HG02642 (cell line): ENCODE measurements at regions not wholly inside any gene's neighbourhood (a gene's known extent, or its start where the extent isn't known, plus 50 kb on each side); places are given as distances from the start of the nearest gene placed in this dataset.

Experiments used
- ATAC-seq: cut with Tn5 transposase; IDR thresholded peaks from one replicate; pipeline ENCODE4 v1.9.1; 2021; ENCODE audit warnings: mild to moderate bottlenecking; ENCODE audit not compliant: unreplicated experiment, poor library complexity

DNA sequence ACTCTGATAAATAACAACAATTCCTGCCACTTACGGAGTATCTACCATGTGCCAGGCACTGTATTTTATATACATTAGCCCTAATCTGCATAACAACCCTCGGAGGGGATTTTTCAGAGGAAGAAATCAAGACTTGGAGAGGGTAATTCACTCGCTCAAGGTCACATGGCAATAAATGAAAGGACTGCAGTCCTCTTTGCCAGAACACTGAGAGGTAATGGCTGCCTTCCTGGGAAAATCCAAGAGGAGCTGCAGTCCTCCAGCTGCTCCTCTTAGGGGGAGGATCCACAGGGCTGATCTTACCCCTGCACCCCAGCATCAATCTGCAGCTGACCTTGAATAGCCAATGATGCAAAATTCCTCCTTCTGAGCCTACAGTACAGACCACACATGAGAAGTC lies 114.1 kb upstream of the RPL38 start:
- no peak for ATAC-seq

DNA sequence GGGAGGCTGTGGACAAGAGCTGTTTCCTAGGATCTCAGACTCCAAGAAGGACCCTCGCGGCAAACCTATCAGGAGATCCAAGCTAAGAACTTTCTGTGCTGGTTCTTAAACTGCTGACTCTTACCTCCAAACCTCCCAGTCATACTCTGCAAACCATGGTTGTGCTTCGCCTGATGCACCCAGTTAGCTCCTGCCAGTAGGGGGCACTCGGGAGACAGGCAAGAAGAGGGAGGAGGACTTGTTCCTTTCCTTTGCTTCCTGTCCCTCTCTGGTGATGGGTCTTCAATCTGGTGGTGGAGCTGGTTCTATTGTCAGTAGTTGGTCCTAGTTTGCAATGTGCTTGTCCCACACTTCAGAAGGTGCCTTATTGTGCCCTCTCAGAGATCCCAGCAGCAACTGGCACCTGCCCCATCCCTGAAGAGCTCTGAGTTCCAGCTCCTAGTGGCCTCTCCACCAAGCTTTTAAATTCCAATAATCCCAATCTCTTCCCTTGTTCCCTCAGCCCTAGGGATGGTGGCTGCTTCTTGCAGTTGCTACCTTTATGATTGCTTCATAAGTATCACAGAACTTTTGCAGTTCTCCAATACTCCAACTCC lies 113.5 kb upstream of the RPL38 start:
- no peak for ATAC-seq

DNA sequence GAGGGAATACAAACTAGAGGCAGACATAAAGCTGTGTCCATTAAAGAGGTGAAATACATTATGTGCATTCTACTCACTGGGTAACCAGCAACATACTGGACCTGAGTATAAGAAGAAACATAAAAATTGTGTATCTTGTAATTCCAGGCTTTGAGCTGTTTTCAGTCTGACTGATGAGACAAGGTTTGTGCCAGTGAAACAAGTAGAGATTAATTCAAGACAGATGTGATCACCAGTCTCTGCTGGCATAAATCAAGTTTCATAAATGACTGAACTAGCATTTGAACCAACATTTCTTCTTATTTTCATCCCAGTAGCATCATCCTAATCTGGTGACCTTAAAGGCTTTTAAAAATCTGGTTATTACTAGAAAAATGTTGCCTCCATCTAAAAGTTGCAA lies 108.8 kb upstream of the RPL38 start:
- ATAC-seq: no peak

DNA sequence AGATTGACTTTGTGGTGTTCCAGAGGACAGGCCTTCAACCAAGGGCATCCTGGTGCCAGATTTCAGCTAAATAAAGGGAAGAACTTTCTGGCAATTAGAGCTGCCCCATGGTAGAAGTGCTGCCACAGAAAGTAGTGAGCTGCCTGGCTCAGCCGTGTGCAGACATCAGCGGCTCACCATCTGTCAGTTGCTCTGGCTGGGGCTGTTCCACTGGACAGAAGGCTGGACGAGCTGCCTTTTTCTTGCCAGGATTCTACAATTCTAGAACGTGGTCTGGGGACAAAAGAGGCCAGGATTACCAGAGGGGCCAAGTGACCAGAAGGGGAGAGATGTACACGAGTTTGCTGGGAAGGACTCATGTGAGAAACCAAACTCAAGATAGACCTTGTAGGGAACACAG lies 107.0 kb upstream of the RPL38 start:
- no peak for ATAC-seq

DNA sequence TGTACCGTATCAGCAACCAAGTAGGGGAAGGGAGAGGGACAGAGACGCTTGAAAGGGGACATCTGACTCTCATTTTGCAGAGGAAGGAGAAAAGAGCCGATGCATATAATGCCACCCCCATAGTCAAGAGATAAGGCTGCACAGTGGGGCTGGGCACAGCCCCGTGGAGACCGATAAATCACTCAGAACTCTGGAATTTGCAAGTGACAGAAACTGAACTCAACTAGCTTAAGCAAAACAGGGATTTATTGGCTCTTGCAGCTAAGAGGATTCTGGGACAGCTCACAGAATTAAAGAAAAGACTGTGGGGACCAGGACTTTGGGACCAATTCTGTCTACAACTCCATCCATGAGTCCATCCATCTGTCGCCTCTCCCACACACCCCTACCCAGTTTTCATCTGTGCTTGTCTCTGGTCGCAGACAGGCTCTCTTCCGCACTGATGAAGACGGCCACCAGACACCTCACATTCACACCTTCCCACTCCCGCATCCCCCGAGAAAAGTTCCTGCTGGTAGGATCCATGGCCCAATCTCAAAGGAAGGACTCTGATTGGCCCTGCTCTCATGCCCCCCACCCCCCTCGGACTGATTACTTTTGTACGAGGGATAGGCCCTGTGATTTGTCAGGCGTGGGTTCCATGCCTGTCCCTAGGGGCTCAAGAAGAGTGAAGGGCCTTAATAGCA lies 105.9 kb upstream of the RPL38 start:
- ATAC-seq: no peak

DNA sequence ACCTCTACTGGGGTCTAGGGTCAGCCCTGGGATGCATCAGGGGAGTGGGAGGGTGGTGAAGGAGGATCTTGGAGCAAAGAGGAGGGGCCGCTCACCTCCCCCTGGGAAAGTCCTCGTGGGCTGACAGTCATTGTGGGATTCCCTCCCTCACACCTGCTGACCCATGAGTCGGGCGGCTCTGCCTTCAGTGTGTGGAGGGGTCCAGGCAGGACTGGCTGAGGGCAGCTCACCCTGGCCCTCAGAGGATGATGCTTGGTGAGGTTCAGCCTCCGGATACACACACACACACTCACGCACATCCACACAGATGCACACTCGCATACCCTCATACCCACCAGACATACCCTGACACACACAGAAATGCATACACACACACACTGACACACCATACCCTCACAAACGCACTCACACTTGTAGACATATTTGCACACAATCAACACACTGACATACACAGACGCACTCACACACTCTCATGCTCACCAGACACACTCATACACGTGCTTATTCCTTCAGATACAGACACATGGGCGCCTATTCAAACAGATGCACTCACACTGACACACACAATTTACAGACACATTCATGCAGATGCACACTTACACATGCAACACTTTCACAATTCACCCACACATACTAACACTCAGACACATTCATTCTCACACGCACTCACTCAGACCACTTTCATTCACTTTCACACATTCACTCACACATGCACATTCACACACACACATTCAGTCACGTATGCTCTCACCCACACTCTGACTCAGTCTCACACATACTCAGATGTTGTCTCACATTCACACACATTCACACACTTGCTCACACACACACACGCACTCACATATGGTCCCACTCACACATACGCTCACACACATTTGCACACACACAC lies 105.1 kb upstream of the RPL38 start:
- ATAC-seq: no peak

DNA sequence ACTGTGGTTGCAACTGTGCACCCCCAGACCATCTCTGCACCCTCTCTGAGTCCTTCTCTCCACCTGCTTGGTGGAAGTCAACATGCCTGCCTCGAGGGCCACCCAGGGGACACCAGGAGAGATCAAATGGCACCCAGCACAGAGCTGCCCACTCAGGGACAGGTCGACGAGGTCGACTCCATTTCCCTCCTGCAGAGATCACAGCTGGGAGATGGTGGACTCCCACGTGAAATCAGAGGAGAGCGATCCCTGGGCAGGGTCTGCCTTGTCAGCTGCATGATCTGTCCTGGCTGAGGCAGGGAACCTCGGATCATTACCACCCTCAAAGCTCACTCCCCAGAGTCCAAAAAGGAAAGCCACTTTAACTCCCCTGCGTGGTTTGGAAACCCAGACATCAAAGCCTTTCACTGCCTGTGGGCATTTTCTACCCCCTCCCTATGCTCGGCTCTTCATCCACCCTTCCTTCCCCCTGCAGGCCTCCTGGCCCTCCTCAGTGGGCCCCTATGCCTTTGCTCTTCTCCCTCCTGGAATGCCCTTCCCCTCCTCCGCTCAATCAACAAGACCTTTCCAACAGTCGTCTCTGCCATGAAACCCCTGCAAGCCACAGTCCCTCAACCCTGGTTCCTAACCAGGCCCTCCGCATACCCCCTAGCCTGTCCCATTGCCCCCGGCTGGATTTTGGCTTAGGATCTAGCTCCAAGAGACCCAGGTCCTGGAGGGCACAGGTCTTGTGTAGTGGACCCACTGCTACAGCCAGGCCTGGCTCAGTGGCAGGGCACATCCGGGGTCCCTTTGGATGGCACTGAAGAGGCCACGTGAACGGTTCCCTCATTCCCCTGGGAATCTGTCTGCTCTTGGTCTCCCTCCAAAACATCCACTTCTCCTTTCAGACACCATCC lies 103.8 kb upstream of the RPL38 start:
- ATAC-seq: no peak

DNA sequence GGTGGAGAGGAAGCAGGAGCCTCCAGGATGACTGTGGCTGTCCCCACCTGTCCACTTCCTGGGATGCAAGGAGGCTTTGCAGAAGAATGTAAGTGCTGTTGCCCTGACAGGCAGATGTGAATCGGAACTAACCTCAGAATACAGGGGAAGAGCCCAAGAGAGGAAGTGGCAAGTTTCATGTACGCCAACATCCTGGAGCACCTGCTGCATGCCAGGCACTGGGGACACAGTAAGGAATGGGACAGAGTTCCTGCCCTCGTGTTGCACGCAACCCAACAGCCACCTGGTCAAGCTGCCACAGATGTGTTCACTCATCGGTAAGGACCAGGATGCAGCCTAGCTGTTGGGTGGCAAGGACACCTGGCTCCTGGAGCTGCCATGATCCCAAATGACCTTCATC lies 98.6 kb upstream of the RPL38 start:
- no peak for ATAC-seq

DNA sequence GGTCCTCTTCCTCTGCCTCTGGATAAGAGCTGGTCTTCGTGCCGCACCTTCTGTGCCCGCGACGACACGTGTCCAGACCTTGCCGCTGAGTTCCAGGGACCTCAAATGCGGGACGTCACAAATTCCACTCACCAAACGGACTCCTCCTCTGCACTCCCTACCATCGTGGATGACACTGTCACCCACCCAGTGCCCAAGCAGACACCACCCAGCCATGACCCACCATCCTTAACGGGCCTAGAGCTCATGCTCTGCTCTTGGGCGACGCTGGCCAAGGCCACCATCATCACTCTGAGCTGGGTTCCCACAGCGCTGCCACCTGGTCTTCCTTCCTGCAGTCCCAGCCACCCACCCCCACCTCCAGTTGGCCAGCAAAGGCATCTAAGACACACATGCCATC lies 96.4 kb upstream of the RPL38 start:
- ATAC-seq: no peak

DNA sequence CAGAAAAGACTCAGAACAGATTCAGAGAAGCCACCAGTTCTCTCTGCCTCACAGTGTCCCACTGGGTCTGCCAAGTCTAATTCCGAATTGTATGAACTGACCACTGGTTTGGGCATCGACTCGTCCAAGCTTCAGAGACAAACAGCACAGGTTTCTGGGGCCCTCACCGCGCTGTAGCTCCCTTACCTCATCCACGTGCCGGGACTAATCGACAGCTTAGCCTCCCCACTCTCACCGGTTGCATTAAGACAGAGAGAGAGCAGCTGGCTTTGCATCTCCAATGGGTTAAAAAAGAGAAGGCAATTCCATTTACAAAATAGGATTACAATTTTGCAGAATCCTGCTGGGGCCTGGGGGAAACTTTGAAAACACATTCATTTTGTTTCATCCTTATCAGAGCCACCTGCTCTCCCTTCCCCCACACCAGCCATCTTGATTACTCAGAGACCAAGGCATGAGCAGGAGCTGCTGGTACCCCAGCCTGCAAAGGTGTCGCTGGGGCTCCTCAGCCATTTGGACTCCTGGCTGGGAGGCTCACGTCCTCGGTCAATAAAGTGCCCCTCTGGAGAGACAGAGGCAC lies 95.3 kb upstream of the RPL38 start:
- ATAC-seq: no peak

DNA sequence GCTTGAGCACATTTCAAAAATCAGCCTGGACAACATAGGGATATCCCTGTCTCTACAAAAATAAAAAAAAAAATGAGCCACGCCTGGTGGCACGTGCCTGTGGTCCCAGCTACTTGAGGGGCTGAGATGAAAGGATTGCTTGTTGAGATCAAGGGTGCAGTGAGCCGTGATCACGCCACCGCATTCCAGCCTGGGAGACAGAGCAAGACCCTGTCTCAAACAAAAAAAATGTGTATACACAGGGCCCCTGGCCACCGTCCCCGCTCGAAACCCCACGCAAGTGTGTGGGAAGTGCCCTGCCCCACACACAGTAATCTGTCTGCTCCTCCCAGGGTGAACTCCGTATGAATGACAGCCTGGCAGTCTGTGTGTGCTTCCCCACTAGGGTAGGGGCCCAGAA lies 93.0 kb upstream of the RPL38 start:
- ATAC-seq: no peak

DNA sequence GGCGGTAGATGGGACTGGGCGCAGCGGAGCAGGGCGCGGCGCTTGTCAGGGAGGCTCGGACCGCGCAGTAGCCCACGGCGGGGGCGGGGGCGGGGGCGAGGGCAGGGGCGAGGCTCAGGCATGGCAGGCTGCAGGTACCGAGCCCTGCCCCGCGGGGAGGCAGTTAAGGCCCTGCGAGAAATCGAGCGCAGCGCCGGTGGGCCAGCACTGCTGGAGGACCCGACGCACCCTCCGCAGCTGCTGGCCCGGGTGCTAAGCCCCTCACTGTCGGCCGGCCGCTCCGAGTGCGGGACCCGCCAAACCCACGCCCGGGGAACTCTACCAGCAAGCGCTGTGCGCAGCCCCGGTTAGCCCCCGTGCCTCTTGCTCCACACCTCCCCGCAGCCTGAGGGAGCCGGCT lies 90.2 kb upstream of the RPL38 start:
- ATAC-seq: no peak

DNA sequence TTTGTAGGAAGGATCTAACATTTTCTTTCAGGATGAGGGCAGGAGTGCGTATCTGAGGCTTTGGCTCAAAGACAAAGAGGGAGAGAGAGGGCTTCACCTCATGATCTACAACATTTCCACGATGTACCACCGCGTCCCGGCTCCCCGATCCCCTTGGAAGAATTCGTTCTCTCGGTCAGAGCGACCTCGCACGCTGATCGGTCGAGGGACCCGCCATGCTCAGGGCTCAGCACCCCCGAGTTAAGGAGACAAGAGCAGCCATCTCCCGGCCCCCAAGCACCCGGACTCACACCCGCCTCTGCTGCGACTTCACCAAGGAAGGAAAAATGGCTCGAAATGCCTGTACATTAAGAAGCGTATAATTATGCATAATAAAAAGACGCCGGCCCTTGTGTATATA lies 89.5 kb upstream of the RPL38 start:
- ATAC-seq: no peak

DNA sequence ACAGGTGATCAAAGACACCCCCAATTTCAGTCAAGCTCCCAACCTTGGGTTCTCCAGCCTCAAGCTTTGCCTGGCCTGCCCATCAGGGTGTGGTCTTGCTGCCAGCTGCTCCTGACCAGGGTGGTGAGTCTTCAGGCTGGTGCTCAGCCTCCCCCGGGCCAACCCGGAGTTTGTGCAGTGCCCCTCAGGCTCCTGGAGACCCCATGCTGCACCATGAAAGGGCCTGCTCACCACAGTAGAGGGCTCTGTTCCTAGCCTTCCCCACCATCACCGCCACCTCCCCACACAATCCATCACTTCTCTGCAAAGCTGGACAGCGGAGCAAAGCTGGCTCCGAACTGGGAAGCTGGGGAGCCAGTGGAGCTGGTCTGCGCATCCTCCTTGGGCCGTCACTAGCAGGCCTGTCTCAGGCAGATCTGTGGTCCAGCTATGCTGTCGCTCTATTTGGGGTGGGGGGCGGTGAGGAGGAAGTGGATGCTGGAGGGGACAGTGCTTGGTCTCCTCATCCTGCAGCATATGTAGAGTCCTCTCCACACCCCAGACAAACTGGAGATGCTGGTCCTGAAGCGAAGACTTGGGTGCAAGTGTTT lies 88.5 kb upstream of the RPL38 start:
- no peak for ATAC-seq

DNA sequence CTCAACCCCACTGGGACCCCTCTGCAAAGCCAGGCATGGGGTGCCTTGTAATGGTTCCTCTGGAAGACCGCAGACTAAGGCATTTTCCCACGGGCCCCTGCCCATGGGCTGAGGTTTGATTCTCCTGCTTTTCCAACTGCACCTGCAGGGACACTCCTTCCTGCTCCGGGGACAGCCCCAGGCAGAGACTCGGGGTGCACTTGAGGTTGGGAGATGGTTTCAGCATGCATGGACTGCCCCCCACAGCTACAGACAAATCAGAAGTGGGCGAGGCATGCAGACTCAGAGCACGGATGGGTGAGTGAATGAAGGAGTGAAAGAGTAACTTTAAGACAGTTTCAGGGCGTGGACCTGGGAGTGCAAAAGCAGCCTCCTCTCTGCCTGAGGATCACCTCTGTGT lies 87.9 kb upstream of the RPL38 start:
- ATAC-seq: no peak

DNA sequence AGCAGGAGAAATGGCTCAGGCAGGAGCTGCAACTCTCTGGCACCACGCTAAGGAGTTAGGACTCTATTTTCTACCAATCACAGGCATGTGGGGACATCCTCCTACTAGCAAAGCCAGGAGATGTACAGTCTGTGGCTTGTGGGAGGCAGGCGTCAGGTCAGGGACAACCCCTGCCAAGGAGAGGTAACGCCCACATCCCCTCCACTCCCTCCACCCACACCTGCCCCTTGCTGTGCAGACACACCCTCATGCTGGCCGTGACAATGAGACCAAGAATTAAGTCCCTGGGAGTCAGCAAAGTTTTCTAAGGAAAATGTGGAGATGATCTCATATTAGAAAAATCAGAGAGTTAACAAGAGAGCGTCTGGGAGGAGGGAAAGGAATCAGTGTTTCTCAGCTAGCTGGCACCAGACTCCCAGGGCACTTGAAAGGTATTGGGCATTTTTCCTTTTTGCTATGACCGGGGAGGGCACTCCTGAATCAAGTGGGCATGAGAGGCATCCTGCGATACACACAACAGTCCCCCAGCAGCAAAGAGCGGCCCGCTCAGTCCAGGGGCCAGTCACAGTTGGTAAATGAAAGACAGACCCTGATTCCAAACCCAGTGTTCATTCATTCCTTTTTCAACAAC lies 87.3 kb upstream of the RPL38 start:
- ATAC-seq: no peak

DNA sequence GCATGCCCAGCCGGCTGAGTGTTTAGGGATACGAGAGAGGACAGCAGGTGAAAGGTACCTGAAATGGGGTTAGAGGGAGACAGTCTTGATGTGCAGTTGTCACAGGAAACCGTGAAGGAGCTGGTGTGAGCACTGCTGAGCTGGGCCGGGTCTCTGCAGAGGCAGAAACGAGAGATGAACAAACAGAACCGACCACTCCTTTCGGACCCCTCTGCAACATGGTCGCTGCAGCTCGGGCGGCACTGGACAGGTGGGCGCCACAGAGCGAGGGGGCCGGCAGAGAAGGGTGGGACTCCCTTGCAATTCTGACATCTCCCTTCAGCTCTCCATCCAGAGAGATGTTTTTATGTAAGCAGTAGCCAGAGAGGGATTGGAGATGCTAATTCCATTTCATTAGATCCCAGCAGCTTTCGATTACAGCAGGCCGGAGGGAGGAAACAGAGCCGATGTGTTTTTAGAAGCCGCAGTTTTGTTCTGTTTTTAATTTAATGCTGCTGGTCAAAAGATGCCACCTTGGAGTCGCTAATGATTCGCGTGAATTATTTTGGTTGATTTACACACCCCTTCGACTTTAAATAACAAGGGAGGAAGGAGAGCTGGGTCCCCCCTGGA lies 86.3 kb upstream of the RPL38 start:
- ATAC-seq: no peak

DNA sequence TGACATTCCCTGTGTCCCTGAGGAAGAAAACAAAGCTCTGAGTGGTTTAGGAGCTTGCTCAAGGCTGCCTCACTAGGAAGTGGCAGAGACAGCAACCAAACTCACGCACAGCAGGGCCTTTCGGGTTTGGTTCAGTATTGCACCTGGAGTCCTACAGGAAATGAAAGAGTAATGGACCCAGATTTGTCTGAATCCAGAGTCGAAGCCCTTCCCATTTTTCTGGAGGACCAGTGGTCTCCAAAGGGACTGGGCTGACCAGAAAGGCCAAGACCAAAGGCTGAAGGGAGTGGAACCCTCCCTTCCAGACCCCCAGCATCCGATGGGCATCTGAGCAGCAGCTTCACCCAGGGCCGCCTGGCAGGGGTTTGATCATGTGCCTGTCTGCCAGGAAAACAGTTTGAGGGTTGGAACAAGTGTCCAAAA lies 85.5 kb upstream of the RPL38 start:
- no peak for ATAC-seq

DNA sequence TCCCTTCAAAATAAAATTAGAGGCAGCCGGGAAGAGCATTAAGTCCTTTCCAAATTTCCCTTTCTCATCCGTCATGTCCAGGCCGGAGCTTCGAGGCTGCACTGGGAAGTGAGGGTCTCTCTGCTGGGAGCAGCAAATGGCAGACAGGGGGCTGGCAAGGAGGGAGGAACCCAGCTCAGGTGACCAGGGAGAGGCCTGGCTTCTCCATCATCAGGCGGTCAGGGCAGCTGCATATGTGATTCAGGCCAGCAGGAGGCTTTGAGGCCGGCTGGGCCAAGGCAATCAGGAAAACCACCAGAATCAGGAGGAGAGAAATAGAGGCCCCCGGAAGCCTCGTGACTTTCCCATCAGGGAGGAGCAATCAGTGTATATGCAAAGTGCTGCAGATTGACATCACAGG lies 85.0 kb upstream of the RPL38 start:
- ATAC-seq: no peak
